NCI-H1436 treated with DMSO at 0.1 percent for 48 hours (cell line): ENCODE measurements at regions not wholly inside any gene's neighbourhood (a gene's known extent, or its start where the extent isn't known, plus 50 kb on each side); places are given as distances from the start of the nearest gene placed in this dataset.
"Not testable (repeated sequence)": the region's sequence is repeated elsewhere in the genome, so short reads cannot be mapped to it uniquely, and the experiment has no call there.

Source experiments
- DNase-seq: peaks from one replicate; lab custom pipeline; 2025; lab: John Stamatoyannopoulos, UW

DNA sequence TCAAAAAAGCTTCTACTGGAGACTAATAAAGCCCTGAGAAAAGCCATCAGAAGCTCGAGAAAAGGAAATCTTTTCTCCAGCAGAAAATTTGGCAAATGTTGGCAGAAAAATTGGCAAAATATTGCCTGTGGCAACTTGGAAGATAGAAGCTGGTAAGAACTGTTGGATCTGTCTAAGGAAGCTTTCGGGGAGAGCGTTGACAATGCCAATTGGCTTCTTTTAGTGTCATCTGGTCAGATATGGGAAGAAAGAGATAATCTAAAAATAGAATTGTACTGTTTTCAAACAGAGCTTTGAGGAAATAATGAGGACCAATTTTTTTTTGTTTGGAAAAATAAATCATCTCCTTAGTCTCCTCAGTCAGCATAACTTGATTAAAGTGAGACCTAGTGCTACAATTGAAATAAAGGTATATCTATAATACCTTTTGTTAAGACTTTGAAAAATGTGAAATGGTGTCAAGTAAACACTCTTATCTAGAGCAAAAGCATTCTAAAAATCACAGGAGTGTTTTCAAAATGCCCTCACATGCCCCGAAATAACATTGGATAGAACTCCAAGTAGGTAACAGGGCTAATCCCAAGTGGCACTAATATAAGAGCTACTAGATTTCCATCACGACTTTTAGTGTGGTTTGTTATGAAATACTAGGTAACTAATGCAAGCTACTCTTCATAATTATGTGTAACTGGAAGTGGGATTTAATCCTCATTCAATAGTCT lies 882.2 kb upstream of the B3GALT2 start:
- no peak for DNase-seq

DNA sequence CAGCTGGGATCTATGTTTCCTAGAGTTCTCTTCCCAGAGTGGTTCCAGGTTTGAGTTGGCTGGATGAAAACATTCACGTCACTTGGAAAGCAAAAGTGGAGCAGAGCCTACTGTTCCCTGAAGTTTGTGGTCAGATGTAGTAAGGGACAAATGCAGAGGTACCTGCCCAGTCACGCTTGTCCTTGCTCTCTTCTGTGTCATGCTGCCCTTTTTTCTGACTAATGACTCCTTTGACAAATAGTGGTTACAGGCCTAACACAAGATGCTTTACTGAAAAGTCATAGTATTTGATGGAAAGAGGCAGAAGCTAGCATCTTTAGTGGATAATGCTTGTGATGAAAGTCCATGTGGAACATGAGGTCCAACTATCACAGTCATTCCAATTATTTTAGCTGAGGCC lies 881.4 kb upstream of the B3GALT2 start:
- DNase-seq = no peak

DNA sequence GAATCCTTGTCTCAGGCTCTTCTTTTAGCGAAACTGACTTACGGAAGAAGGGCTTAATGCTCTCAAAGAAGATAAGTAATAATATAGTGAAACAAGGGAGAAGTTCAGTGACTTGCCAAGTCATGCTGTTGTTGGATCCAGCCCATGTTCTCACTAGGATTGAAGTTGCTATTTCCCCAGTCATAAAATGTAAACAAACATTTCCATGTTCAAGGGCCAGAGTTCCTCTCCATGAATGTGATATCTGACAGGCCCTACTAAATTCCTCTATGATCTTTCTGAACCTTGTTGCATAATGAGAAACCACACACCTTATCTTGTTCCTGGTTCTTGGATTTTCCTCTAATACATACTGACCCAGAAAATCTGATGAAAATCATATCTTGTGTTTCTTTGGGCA lies 876.5 kb upstream of the B3GALT2 start:
- no peak for DNase-seq

DNA sequence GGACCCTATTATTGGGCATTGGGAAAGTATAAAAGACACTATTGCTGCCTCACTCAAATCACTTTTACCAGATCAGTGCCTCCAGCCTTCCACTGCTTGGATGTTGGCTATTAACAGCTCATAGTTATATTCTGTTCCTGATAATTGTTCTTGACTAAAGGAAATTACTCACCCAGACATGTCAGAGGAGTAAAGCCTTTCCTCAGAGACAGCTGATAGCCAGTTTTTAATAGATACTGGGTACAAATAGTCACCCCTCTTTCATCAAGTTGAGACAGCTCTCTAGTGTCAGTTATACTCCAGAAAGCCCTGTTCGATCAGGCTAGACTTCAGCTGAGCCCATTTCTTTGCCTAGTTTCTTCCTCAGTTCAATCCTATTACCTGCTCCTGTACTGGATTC lies 876.1 kb upstream of the B3GALT2 start:
- DNase-seq = no peak

DNA sequence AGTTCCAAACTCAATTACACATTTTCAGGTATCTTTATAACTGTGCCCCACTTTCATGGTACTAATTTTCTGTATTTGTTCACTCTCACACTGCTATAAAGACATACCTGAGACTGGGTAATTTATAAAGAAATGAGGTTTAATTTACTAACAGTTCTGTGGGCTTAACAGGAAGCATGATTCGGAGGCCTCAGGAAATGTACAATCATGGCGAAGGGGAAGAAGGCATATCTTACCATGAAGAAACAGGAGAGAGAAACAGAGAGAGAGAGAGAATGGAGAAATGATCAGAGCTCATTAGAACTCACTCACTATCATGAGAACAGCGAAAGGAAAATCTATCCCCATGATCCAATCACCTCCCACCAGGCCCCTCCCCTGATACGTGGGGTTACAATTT lies 874.1 kb upstream of the B3GALT2 start:
- DNase-seq = no peak

DNA sequence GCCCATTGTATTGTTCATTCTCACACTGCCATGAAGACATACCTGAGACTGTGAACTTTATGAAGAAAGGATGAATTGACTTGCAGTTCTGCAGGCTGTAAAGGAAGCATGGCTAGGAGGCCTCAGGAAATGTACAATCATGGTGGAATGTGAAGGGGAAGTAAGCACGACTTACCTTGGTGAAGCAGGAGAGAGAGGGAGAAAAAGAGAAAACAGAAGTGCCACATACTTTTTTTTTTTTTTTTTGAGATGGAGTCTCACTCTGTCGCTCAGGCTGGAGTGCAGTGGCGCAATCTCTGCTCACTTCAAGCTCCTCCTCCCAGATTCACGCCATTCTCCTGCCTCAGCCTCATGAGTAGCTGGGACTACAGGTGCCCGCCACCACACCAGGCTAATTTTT lies 871.9 kb upstream of the B3GALT2 start:
- DNase-seq = not testable (repeated sequence)

DNA sequence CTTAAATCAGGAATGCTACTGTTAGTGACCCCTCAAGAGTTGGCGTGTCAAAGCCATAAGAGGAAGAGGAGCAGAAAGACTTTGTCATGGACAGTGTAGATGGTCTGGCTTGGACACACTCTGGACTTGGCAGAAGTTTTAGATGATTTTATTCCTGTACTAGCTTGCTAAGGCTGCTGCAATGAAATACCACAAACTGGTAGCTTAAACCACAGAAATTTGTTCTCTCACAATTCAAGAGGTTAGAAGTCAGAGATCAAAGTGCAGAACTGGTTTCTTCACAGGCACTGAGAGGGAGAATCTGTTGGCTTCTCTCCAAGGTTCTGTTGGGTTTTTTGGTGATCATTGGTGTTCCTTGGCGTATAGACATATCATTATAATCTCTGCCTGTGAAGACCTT lies 869.8 kb upstream of the B3GALT2 start:
- DNase-seq = no peak

DNA sequence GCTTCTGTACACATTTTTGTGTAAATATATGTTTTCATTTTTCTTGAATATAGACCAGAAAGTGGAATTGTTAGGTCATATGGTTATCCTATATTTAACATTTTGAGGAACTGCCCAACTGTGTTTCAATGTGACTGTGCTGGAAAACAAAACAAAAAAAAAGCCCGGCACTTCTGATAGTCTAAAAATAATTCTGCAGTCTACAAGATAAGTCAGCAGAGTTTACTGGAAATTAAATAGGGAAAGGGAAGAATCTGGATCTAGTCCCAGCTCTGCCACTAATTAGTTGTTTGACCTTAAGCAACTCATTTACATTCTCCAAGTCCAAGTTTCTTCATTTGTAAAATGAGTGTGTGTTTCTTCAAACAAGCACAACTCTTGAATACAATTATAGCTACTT lies 869.1 kb upstream of the B3GALT2 start:
- no peak for DNase-seq

DNA sequence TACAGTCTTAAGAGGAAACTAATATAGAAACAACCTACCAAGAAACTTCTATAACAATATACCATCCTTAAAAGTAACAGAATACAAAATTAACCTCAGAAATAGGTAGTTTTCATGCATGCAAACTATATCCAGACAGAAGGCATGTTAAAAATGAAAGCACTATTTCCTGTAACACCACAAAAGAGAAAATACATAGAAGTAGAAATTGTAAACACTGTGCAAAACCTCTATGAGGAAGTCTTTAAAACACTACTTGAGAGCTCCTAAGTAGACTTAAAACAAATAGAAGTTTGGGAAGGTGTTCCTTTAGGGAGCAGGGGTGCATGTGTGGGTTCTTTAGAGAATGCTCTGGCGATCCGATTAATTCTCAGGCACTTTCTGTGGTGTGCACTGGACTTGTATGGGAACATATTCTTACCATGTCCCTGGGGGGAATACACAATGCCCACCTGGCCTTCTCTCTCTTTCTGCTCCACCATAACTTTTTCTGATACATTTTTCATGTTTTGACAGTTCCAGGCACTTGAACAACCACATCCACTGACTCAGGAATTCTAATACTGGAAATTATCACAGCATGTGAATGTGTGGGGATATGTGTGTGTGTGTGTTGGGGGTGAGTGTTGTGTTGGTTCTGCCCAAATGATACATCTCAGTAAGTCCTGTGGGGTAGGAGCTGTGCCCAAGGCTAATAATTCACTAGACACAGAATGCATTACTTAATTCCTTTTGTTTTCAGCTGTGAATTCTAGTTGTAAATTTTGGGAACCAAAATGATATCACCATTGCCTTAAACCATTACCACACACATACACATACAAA lies 866.3 kb upstream of the B3GALT2 start:
- no peak for DNase-seq

DNA sequence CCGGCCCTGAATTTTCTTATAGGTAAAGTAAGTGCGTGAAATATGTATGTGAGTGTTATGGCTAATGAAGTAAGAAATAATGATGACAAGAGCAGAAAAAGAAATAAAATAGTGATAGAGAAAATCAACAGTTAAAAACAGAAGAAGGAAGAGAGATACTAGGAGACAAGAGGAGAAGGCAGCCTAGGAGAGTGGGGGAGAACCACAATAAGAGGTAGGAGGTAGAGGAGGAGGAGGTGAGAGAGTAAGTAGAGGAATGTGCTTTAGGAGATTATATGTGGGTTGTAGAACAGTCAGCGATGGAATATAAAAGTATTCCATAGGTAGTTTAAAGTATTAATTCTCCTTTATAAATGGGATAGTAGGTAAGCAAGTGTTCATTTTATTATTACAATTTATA lies 861.5 kb upstream of the B3GALT2 start:
- DNase-seq = no peak

DNA sequence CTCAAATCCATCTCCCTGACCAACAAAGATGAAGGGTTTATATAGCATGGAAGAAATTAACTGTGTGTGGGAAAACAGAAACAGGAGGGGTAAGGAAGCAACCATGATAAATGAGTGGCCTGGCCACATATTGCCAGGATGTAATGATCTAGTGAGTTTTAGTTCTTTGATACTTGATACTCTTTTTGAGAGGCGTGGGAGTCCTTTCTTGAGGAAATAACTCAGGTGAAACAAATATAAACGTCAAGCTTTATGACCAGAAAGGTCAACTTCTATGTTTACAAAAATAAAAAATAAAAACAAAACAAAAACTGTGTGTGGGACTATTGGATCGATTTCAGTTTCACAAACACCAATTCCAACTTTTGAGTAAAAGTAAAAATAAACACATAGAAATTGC lies 860.8 kb upstream of the B3GALT2 start:
- no peak for DNase-seq

DNA sequence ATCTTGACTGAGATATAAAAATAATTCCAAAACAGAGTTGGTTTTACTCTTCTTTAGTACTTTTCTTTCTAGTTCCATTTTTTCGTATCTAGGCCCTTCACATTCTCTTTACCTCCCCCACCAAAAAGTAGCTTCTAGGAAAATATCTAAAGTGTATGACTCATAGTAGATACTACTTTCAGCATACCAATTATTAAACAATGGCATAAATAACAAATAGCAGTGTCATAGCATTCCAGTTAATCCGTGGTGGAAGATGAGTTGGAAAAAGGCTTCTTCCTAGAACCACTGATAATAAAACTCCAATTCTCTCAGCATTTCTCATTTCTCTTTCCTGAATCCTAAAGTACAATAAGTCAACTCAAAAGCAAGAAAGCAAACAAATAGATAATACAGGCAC lies 859.0 kb upstream of the B3GALT2 start:
- DNase-seq = no peak

DNA sequence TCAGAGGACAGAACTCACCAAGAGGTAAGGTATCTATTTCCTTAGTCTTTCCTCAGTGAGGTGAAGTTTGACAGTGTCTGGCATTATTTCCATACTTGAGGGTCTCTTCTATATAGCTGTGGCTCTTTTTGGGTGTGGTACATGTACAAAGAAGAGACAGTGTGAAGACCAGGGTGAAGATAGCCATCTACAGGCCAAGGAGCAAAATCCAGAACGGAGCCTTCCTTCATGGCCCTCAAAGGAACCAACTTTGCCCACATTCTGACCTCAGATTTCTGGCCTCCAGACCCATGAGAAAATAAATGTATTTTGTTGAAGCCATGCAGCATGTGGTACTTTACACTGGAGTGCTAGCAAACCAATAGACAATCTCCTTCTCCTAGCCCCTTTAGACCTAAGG lies 858.5 kb upstream of the B3GALT2 start:
- DNase-seq = no peak

DNA sequence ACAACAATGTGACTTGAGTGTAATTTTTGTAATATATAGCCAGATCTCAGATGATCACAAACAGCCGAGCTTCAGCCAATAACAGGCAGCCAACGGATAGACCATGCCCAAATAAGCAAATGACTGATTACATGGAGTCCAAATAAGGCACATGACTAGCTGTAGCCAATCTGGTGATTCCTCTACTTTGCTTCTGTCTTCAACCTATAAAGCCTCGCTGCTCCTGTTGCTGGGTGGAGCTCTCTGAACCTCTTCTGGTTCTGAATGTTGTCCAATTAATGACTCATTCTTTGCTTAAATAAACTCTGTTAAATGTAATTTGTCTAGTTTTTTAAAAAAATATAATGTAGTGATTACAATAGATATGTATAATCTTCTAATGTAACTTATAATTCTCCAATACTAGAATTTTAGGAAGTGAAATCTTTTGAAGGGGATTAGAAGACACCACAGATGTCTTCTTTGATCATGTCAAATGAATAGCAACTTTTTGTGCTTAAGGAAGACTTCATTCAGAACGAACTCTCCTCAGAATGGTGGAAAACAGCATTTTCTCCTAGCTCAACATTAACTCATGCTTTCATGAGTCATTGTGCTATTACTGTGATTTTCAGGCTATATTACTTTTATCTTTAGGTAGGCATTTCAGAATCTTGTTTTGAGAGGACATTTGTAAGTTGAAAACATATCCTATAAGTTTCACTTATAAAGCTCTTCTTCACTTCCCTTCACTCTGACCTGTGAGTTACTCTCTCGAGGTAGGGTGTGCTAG lies 857.8 kb upstream of the B3GALT2 start:
- no peak for DNase-seq

DNA sequence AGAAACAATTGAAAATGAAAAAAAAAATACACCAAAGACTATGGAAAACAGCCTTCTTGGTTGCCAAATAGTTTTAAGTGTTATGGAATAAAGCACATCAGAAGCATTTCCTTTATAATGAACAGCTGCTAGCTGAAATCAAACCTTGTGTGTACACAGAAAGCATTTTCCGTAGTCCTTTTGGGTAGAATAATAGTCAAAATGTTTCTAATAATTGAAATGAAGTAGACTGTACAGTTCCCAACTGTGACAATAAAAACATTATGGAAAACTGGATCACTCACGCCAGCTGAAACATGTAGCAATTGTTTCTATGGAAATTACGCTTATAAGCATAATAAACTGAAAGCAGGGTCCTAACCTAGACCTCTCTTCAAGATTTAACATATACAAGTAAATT lies 856.3 kb upstream of the B3GALT2 start:
- no peak for DNase-seq

DNA sequence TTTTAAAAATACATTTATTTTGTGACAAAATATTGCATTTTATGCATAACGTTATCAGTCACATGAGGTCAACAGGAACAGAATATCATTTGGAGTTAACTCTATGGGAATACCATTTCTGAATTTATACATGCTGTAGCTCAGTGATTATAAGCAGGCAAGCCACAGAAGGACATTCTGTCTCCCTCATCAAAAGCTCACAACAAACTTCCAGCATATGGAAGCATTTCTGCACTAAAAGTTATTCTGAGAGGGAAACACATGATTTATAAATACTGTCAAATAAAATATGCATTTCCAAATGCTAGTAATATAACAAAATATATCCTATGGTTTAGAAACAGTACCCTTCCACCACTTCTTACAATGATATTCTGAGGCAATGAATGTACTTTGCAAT lies 854.1 kb upstream of the B3GALT2 start:
- DNase-seq = no peak

DNA sequence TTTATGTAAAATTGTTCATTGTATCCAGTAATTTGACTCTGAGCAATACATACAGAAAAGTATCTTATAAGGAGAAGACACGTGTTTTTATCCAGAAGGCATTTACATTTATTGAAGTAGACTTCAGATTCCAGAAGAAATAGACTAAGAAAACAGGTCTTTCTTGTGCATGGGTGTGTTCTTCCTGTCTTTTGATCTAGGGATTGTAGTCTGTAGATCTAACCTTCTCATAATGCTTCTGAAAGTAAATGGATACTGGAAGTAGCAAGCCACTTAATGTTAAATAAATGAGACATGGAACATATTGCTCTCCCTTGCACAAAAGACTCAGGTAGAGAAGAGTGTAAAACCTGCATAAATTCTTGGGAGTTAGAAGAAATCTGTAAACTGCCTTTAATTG lies 853.2 kb upstream of the B3GALT2 start:
- DNase-seq = no peak

DNA sequence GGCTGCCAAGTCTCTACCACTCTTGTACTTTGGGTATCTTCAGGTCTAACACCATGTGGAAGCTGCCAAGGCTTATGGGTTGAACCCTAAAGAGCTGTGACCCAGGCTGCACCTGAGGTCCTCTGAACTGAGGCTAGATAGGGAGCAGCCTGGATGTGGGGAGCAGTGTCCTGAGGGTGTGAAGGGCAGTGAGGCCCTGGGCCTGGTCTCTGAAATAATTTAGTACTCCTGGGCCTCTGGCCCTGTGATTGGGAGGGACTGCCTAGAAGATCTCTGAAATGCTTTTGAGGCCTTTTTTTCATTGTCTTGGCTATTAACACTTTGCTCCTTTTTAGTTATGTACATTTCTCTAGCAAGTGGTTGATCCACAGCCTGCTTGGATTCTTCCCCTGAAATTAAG lies 847.2 kb upstream of the B3GALT2 start:
- no peak for DNase-seq

DNA sequence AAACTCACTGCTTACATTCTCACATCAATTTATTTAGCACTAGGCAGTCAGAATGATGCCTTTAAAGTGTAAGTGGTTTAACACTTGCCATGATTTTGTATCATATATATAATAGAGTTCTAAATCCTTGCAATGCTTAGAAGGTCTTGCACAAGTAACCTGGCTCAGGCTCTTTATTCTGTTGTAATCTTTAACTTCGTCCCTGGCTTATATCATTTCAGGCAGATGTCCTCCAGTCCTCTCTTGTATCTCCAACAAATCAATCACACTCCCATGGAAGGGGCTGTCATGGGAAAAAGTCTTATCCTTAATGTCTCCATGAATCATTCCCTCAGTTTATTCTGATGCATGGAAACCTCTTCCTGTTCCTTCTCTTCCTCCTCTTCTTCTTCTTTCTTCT lies 841.6 kb upstream of the B3GALT2 start:
- DNase-seq = no peak

DNA sequence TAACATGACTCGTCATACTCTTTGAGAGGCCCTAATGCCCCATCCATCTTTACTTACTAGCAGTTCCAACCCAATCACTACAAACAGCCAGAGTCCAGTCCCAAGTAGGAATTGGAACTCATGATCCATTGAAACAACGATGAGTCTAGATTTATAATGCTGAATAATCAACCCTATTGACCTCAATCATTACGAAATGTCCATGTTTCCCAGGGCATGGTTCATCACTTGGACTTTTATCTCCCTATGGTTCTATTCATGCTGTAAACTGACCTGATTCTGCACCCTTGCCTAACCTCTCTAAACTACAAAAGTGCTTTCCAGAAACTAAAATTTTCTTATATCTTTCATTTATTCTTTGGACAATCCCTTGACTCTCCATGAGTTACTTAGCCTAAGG lies 840.0 kb upstream of the B3GALT2 start:
- no peak for DNase-seq

DNA sequence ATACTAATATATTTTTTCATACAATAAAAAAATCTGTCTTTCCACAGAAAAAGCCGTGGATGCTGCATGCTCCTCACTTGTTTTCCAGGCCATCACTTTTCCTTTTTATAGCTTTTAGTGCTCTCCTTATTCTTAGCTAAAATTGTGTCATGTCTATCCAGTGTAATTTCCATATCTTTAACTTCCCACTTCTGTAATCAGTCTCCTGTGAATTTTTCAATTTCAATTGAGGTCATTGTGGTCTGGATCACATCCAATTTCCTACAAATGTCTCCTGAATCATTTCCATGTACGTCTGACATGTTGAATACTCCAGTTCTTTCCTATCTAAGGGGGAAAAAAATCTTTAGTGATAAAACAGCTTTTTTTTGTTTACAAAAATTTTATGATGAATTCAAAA lies 838.2 kb upstream of the B3GALT2 start:
- DNase-seq = no peak

DNA sequence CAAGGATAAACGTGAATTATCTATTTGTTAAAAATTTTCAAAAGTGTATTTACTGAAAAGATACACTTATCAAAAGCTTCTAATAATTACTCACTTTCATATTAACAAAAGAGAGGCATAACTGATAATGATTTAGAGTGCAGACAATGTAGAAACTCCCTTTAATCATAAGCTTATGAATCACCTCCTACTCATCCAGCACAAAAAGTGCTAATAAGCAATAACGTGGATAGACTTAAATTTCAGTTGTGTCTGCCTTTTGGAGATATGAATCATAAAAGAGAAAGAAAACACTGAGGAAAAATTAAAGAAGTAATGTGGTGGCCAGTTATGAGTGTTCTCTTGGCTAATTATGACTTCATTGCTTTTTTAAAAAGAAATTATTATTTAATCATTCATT lies 827.6 kb upstream of the B3GALT2 start:
- DNase-seq = no peak

DNA sequence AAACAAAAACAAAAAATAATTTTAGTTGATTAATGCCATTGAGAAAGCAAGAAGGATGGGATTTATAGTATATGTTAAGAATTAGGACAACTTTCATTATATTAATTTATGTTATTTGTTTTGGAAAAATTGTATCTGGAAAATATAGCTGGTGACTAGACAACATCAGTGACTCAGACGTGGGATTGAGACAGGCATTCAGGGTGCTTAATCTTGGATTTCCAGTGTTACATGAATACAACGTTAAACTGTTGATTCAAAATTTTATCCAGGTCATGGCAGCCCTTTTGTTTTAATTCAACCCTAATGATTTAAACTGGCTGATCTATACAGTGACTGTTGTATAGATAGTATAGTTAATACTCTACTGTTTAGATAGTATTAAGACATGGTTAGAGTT lies 827.1 kb upstream of the B3GALT2 start:
- DNase-seq = no peak
